ENCODE measurements at regions not wholly inside any gene's neighbourhood (a gene's known extent, or its start where the extent isn't known, plus 50 kb on each side); places are given as distances from the start of the nearest gene placed in this dataset.

DNA sequence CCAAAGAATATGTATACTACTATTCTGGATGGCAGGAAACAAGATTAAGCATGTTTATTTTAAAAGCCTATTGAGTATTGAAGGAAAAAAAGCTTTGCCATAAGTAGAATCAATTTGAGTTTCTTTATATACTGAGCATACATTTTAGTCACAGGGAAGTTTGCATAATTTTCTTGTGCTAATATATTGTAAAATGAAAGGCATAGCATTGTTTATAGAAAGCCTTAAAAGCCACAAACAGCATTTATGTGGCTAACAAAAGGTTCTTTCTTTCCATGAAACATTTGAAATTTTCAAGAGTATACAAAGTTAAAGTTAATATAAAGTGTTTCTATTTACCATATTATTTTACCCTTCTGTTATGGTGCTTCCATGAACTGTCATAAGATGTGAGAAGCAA is 1133.8 kb upstream of the PCDH10 start:
- DNase-seq = no peak
- Histone ChIP-seq H3K4me3 (ENCODE audit: low read length) (no peak overlapping the region), H3K27me3 (ENCODE audit: control insufficient read depth, insufficient read depth, low read length) (no peaks in the 10 kb centered on the region), H3K36me3 (ENCODE audit: control insufficient read depth, insufficient read depth, low read length) (no peaks in the 10 kb centered on the region), H3K9me3 (replicated peaks; ENCODE audit: control insufficient read depth, low read depth, low read length) (no peaks in the 10 kb centered on the region), H3K27ac (ENCODE audit: low read length) (no peak overlapping the region), H3K4me1 (ENCODE audit: control insufficient read depth, insufficient read depth, low read length) (no peaks in the 10 kb centered on the region)

DNA sequence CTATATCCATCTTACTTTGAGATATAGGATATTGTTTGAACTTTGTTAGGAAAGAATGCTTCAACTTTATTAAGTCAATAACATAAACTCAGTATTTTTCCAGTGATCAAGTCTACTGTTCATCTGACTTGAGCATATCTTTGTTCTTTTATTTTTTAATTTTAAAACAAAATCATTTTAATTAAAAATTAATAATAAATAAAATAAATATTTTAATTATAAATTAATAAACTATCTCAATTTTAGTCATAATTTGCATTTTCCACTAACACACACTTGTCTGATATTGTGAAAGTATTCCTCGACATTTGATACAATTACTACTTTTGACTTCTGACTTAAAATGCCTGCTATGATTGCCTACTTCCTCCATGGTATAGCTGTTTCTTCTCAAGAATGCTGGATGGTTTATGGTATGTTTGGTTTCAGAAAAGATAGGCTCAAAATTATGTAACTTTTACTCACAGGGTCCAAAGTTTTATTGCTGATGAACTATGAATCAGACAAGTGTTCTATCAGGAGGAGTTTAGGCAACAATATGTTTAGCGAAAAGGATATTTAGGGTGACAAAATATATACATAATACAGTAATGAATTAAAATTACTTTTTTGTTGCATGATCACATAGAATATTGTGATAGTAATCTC is 1132.3 kb upstream of the PCDH10 start:
- Histone ChIP-seq H3K27ac (ENCODE audit: low read length) (no peak overlapping the region), H3K9me3 (replicated peaks; ENCODE audit: control insufficient read depth, low read depth, low read length) (no peaks in the 10 kb centered on the region), H3K4me1 (ENCODE audit: control insufficient read depth, insufficient read depth, low read length) (no peaks in the 10 kb centered on the region), H3K4me3 (ENCODE audit: low read length) (no peak overlapping the region), H3K27me3 (ENCODE audit: control insufficient read depth, insufficient read depth, low read length) (no peaks in the 10 kb centered on the region), H3K36me3 (ENCODE audit: control insufficient read depth, insufficient read depth, low read length) (no peaks in the 10 kb centered on the region)
- DNase-seq = no peak
- no CpG with 5 or more reads among the region's 2 CpGs for WGBS (ENCODE audit: insufficient coverage)

DNA sequence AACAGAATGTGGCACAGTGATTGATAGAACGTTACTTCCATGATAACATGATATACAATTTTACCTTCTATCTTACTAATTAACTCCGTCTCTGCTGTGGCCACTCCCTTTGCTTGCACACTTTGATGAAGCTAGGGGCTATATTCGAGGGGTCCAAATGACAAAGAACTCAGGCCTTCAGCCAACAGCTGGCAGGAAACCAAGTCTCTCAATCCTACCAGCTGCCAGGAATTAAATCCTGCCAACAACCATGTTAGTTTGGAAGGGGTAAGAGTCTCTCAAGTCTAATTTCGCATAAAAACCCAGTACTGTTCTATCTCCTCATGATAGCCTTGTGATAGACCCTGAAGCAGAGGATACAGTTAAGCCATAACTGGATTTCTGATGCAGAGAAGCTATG is 1122.9 kb upstream of the PCDH10 start:
- WGBS (ENCODE audit: insufficient coverage) = no CpG with 5 or more reads among the region's 4 CpGs
- no peaks in the 10 kb centered on the region for H3K27me3 ChIP-seq (ENCODE audit: control insufficient read depth, insufficient read depth, low read length)
- H3K4me3 ChIP-seq (ENCODE audit: low read length) = no peak overlapping the region
- no peaks in the 10 kb centered on the region for H3K4me1 ChIP-seq (ENCODE audit: control insufficient read depth, insufficient read depth, low read length)
- no peaks in the 10 kb centered on the region for H3K9me3 ChIP-seq (replicated peaks; ENCODE audit: control insufficient read depth, low read depth, low read length)
- DNase-seq = peak; percentile 16
- H3K36me3 ChIP-seq (ENCODE audit: control insufficient read depth, insufficient read depth, low read length) = no peaks in the 10 kb centered on the region
- no peak overlapping the region for H3K27ac ChIP-seq (ENCODE audit: low read length)

DNA sequence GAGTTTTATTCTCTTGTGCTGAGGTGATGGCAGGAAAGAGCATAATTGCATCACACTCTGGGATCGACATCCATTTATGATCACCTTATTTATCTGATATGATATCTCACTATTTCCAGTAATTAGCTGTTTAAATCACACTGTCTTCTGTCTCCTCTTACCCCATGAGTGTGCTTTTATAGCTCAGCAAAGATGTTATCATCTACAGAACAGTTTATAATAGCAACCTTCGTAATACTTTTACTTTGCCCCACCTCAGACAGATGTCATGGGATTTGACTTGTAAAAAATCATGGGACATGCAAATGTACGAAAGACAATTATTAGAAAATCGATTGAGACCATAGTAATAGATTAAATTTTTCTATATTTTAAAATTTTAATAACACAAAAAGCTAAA is 1122.3 kb upstream of the PCDH10 start:
- no peak for DNase-seq
- H3K4me1 ChIP-seq (ENCODE audit: control insufficient read depth, insufficient read depth, low read length) = no peaks in the 10 kb centered on the region
- WGBS (ENCODE audit: insufficient coverage) = no CpG with 5 or more reads among the region's 4 CpGs
- H3K27me3 ChIP-seq (ENCODE audit: control insufficient read depth, insufficient read depth, low read length) = no peaks in the 10 kb centered on the region
- no peak overlapping the region for H3K4me3 ChIP-seq (ENCODE audit: low read length)
- H3K27ac ChIP-seq (ENCODE audit: low read length) = no peak overlapping the region
- no peaks in the 10 kb centered on the region for H3K36me3 ChIP-seq (ENCODE audit: control insufficient read depth, insufficient read depth, low read length)
- H3K9me3 ChIP-seq (replicated peaks; ENCODE audit: control insufficient read depth, low read depth, low read length) = no peaks in the 10 kb centered on the region

DNA sequence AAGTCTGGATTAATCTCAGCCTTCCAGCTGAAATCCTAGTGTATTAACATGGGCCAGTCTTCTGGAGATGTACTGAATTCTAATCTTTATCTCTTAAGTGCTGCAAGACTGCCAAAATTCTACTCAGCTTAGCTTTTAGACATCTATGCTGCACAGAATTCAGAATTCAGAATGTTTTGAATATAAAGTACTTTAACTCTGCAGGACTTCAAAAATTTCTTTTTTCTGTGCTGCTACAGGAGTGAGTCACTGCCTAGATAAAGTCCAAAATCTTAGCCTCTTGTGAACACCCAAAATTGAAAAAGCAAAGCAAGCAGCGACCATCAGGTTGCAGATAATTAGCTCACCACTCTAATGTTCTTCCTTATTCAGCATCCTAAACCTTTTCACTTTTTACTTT is 1092.6 kb upstream of the PCDH10 start:
- Histone ChIP-seq H3K36me3 (ENCODE audit: control insufficient read depth, insufficient read depth, low read length) (no peaks in the 10 kb centered on the region), H3K4me1 (ENCODE audit: control insufficient read depth, insufficient read depth, low read length) (no peaks in the 10 kb centered on the region), H3K27ac (ENCODE audit: low read length) (no peak overlapping the region), H3K9me3 (replicated peaks; ENCODE audit: control insufficient read depth, low read depth, low read length) (no peaks in the 10 kb centered on the region), H3K4me3 (ENCODE audit: low read length) (no peak overlapping the region), H3K27me3 (ENCODE audit: control insufficient read depth, insufficient read depth, low read length) (no peaks in the 10 kb centered on the region)
- 80% methylated on average over 1 of the region's 1 CpG for WGBS (ENCODE audit: insufficient coverage)
- DNase-seq = no peak

DNA sequence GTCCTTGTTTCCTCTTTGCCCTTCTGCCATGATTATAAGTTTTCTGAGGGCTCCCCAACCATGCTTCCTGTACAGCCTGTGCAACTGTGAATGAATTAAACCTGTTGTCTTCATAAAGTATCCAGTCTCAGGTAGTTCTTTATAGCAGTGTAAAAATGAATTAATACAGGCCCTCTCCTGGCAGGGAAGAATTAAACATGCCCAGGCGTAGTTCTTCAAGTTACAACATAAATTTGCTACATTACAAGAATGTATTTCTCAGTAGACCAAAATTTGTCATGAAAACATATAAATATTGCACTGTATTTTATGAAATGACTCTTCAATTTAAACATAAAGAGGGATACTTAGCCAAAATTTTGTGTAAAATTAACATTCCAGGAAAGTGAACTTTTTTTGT is 1089.9 kb upstream of the PCDH10 start:
- no peak for DNase-seq
- H3K36me3 ChIP-seq (ENCODE audit: control insufficient read depth, insufficient read depth, low read length) = no peaks in the 10 kb centered on the region
- no peak overlapping the region for H3K4me3 ChIP-seq (ENCODE audit: low read length)
- H3K27me3 ChIP-seq (ENCODE audit: control insufficient read depth, insufficient read depth, low read length) = no peaks in the 10 kb centered on the region
- WGBS (ENCODE audit: insufficient coverage) = no CpG with 5 or more reads among the region's 1 CpG
- H3K9me3 ChIP-seq (replicated peaks; ENCODE audit: control insufficient read depth, low read depth, low read length) = peaks cover 4% of the 10 kb centered on the region
- no peak overlapping the region for H3K27ac ChIP-seq (ENCODE audit: low read length)
- no peaks in the 10 kb centered on the region for H3K4me1 ChIP-seq (ENCODE audit: control insufficient read depth, insufficient read depth, low read length)

DNA sequence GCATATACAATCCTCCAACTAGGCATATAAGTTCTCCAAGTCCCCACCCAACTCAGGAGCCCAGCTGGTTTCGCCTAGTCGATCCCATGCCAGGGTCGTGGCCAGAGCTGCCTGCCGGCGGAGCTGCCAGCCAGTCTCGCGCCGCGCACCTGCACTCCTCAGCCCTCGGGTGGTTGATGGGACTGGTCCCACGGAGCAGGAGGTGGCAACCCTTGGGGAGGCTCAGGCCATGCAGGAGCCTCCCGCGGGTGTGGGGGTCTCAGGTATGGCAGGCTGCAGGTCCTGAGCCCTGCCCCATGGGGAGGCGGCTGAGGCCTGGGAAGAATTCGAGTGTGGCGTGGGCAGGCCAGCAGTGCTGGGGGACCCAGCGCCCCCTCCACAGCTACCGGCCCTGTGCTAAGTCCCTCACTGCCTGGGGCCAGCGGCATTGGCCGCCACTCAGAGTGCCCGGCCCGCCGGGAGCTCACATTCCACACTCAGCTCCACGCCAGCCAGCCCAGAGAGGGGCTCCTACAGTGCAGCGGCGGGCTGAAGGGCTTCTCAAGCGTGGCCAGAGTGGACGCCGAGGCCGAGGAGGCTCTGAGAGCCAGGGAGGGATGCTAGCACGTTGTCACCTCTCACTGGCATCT is 1086.4 kb upstream of the PCDH10 start:
- no peak for DNase-seq
- peaks cover 4% of the 10 kb centered on the region for H3K9me3 ChIP-seq (replicated peaks; ENCODE audit: control insufficient read depth, low read depth, low read length)
- no peaks in the 10 kb centered on the region for H3K4me1 ChIP-seq (ENCODE audit: control insufficient read depth, insufficient read depth, low read length)
- no peak overlapping the region for H3K27ac ChIP-seq (ENCODE audit: low read length)
- no peaks in the 10 kb centered on the region for H3K36me3 ChIP-seq (ENCODE audit: control insufficient read depth, insufficient read depth, low read length)
- no peak overlapping the region for H3K4me3 ChIP-seq (ENCODE audit: low read length)
- 96% methylated on average over 30 of the region's 31 CpGs for WGBS (ENCODE audit: insufficient coverage)
- H3K27me3 ChIP-seq (ENCODE audit: control insufficient read depth, insufficient read depth, low read length) = no peaks in the 10 kb centered on the region

DNA sequence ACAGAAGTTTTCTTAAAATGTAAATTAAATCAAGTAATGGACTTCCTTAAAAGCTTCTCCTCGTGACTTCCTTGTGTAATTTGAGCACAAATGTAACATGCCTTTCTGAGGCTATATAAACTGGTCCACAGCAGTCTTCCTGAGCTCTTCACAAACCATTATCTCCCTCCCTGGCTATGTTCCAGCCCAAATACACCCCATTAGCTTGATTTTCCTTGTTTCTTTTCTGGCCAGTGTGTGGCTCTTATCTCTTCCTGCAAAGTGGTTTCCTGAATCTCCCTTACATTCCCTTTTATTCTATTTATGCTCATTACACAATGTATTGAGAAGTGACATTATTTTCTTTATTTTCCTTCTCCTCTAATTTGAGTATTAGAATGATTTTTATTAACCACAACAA is 1085.3 kb upstream of the PCDH10 start:
- H3K9me3 ChIP-seq (replicated peaks; ENCODE audit: control insufficient read depth, low read depth, low read length) = peaks cover 4% of the 10 kb centered on the region
- no peaks in the 10 kb centered on the region for H3K36me3 ChIP-seq (ENCODE audit: control insufficient read depth, insufficient read depth, low read length)
- H3K4me3 ChIP-seq (ENCODE audit: low read length) = no peak overlapping the region
- WGBS (ENCODE audit: insufficient coverage) = 20% methylated on average over 1 of the region's 1 CpG
- H3K27me3 ChIP-seq (ENCODE audit: control insufficient read depth, insufficient read depth, low read length) = no peaks in the 10 kb centered on the region
- H3K4me1 ChIP-seq (ENCODE audit: control insufficient read depth, insufficient read depth, low read length) = no peaks in the 10 kb centered on the region
- H3K27ac ChIP-seq (ENCODE audit: low read length) = no peak overlapping the region
- peak; percentile 6 for DNase-seq

DNA sequence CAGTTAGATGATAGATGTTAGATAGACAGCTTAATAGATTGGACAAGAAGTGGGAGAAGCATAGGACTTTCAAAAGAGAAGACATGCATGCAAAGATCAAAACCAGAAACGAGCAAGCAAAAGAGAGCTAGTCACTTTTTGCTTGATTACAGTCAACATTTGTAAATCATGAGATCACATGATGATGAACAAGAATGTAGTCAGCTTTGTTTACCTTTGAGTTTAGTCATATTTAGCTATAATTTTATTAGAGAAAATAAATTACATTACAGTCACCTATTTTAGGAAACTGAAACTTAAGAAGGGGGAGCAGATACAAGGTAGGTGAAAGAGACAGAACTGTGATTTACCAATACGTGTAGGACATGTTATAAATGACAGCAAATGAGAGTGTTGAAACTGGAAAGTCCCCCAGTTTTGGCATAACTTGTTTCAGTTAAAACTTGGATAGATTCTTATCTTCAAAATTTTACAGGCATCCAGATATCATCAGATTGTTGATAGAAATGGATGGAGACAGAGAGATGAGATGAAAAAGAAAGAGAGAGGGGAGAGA is 1083.1 kb upstream of the PCDH10 start:
- no peak overlapping the region for H3K27ac ChIP-seq (ENCODE audit: low read length)

DNA sequence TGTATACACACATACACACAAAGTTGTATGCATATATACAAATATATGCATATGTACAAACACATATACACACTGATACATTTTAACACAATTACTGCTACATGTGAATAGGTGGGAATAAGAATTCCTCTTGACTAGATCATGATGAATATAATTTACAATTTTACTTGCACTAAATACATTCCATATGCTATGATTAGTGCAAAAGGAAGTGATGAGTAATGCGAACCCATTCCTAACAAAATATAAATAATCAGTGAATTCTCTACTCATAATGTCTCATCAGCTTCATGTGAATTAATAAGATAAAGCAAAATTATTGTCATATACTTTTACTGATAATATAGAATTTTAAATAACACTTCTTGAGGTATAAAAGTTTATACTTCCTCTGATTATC is 1077.3 kb upstream of the PCDH10 start:
- H3K27ac ChIP-seq (ENCODE audit: low read length) = no peak overlapping the region
- no peaks in the 10 kb centered on the region for H3K27me3 ChIP-seq (ENCODE audit: control insufficient read depth, insufficient read depth, low read length)
- H3K36me3 ChIP-seq (ENCODE audit: control insufficient read depth, insufficient read depth, low read length) = no peaks in the 10 kb centered on the region
- no peaks in the 10 kb centered on the region for H3K4me1 ChIP-seq (ENCODE audit: control insufficient read depth, insufficient read depth, low read length)
- no peak for DNase-seq
- H3K9me3 ChIP-seq (replicated peaks; ENCODE audit: control insufficient read depth, low read depth, low read length) = no peaks in the 10 kb centered on the region
- no peak overlapping the region for H3K4me3 ChIP-seq (ENCODE audit: low read length)
- WGBS (ENCODE audit: insufficient coverage) = no CpG with 5 or more reads among the region's 1 CpG

More for the DNA sequence above, 1083.1 kb upstream of the PCDH10 start:
- no peak for DNase-seq
- WGBS (ENCODE audit: insufficient coverage) = no CpG with 5 or more reads among the region's 2 CpGs
- no peak overlapping the region for H3K4me3 ChIP-seq (ENCODE audit: low read length)
- H3K4me1 ChIP-seq (ENCODE audit: control insufficient read depth, insufficient read depth, low read length) = no peaks in the 10 kb centered on the region
- H3K36me3 ChIP-seq (ENCODE audit: control insufficient read depth, insufficient read depth, low read length) = no peaks in the 10 kb centered on the region
- no peaks in the 10 kb centered on the region for H3K27me3 ChIP-seq (ENCODE audit: control insufficient read depth, insufficient read depth, low read length)
- H3K9me3 ChIP-seq (replicated peaks; ENCODE audit: control insufficient read depth, low read depth, low read length) = peaks cover 4% of the 10 kb centered on the region
